Tibial nerve (tissue), 4 donors: ENCODE measurements at regions not wholly inside any gene's neighbourhood (a gene's known extent, or its start where the extent isn't known, plus 50 kb on each side); places are given as distances from the start of the nearest gene placed in this dataset.

Experiments
- DNase-seq, 2 donors: peaks; one replicate each; pipeline ENCODE4 v3.0.0-alpha.2; 2019; ENCODE audit warnings: low spot score in 2 of 2
- H3K27ac ChIP-seq, 4 donors: fragments of 200-600 bp; sonication (generic) in 3 of 4; one replicate each; pipeline ENCODE4 v1.5.1; 2017 to 2019; ENCODE audit warnings: mild to moderate bottlenecking in 1 of 4
- H3K27me3 ChIP-seq, 2 donors: fragments of 200-600 bp; sonication (generic) in 1 of 2; one replicate each; pipeline versions ENCODE4 v1.5.1 to v1.6.0; 2017 to 2019
- H3K36me3 ChIP-seq, 3 donors: fragments of 200-600 bp; sonication (generic); one replicate each; pipeline ENCODE4 v1.5.1; 2018 to 2019
- H3K4me1 ChIP-seq, 4 donors: fragments of 200-600 bp; sonication (generic) in 3 of 4; one replicate each; pipeline ENCODE4 v1.5.1; 2017 to 2019
- H3K4me3 ChIP-seq, 4 donors: fragments of 200-600 bp; sonication (generic) in 3 of 4; one replicate each; pipeline ENCODE4 v1.5.1; 2017 to 2019; ENCODE audit warnings: mild to moderate bottlenecking in 1 of 4, moderate library complexity in 1 of 4
- H3K9me3 ChIP-seq, 4 donors: fragments of 200-600 bp; sonication (generic) in 3 of 4; one replicate each; pipeline ENCODE4 v1.5.1; 2017 to 2019
- EP300 ChIP-seq, 2 donors: sonication (generic); formaldehyde crosslinking; IDR thresholded peaks; one replicate each; pipeline ENCODE4 v1.6.1; 2017; ENCODE audit warnings: antibody characterized with exemption in 2 of 2, mild to moderate bottlenecking in 1 of 2
- POLR2A ChIP-seq, 2 donors: fragments of 450-650 bp; IDR thresholded peaks; one replicate each; pipeline ENCODE4 v1.6.1; 2017; ENCODE audit warnings: antibody characterized with exemption in 2 of 2, mild to moderate bottlenecking in 2 of 2, moderate library complexity in 2 of 2
- WGBS, 2 donors: methylation state at CpG; one replicate each; pipeline ENCODE4 v1.1.5; 2018; 5-methylcytosine and 5-hydroxymethylcytosine counted together
- TF ChIP-seq, protein P1 (sequence below), 5 experiments: fragments of 200-600 bp in 3 of 5; fragments of 450-650 bp in 2 of 5; sonication (generic) in 3 of 5; IDR thresholded peaks; one replicate each; pipeline ENCODE4 v1.5.1; 2016 to 2019; ENCODE audit warnings: antibody characterized with exemption in 5 of 5, mild to moderate bottlenecking in 3 of 5, moderate library complexity in 2 of 5

DNA sequence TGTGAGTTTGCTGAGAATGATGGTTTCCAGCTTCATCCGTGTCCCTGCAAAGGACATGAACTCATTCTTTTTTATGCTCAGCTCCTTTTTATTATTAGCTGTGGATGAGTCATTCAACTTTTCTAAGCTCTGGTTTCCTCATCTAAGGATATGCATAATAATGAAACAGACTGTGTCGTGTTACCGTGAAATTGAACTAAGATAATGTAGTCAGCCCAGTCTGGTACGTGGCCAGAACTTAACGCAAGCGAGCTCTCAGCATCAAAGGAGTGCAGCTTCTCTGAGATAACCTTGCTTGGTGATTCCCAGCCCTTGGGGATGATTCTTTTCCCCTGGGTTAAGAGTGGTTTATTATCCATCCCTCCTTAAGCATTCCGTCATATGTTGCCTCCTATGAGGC, 454.3 kb upstream of the EEF2KMT start:
- WGBS, 2 donors, result 47 to 58% methylated on average over 7 of the region's 7 CpGs
- H3K4me3 ChIP-seq, result no peak overlapping the region

DNA sequence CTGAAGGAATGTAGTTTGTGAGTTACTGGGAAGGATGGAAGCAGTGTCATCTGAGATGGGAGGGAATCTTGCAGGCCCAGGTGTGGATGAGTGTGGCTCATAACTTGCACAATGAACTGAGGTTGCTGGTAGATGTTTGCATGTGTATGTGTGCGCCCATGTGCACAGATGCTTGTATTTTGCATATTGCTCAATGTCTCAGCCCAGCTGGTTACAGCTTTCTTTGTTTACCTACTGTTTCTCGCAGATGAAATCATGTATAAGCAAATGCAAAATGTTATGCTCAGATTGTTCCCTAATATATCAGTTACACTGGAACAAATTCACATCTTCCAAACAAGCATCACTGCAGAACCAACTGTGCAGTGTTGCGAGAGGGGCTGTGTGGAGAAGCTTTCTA, 452.2 kb upstream of the EEF2KMT start:
- DNase-seq, result no peak
- 91 to 96% methylated on average over 3 of the region's 3 CpGs for WGBS, 2 donors
- Histone ChIP-seq H3K36me3 (no peaks in the 10 kb centered on the region), H3K9me3 (peaks cover 0 to 11% (median 0%) of the 10 kb centered on the region in 4 donors), H3K4me1 (no peaks in the 10 kb centered on the region), H3K4me3 (no peak overlapping the region), H3K27me3 (no peaks in the 10 kb centered on the region), H3K27ac (no peak overlapping the region)
- no peak for TF ChIP-seq EP300 (IDR thresholded peaks at IDR 0.05)
- TF ChIP-seq, protein P1, sequence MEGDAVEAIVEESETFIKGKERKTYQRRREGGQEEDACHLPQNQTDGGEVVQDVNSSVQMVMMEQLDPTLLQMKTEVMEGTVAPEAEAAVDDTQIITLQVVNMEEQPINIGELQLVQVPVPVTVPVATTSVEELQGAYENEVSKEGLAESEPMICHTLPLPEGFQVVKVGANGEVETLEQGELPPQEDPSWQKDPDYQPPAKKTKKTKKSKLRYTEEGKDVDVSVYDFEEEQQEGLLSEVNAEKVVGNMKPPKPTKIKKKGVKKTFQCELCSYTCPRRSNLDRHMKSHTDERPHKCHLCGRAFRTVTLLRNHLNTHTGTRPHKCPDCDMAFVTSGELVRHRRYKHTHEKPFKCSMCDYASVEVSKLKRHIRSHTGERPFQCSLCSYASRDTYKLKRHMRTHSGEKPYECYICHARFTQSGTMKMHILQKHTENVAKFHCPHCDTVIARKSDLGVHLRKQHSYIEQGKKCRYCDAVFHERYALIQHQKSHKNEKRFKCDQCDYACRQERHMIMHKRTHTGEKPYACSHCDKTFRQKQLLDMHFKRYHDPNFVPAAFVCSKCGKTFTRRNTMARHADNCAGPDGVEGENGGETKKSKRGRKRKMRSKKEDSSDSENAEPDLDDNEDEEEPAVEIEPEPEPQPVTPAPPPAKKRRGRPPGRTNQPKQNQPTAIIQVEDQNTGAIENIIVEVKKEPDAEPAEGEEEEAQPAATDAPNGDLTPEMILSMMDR (IDR thresholded peaks at IDR 0.05), result no peak
- no peak for TF ChIP-seq POLR2A (IDR thresholded peaks at IDR 0.05)

More for the DNA sequence above, 454.3 kb upstream of the EEF2KMT start:
- no peaks in the 10 kb centered on the region for H3K4me1 ChIP-seq
- H3K27me3 ChIP-seq, result no peaks in the 10 kb centered on the region
- no peaks in the 10 kb centered on the region for H3K36me3 ChIP-seq
- DNase-seq, result no peak
- H3K27ac ChIP-seq, result no peak overlapping the region
- TF ChIP-seq POLR2A (IDR thresholded peaks at IDR 0.05) (no peak), EP300 (IDR thresholded peaks at IDR 0.05) (no peak)
- TF ChIP-seq, protein P1 (IDR thresholded peaks at IDR 0.05), result no peak
- peaks cover 0 to 10% (median 0%) of the 10 kb centered on the region in 4 donors for H3K9me3 ChIP-seq

DNA sequence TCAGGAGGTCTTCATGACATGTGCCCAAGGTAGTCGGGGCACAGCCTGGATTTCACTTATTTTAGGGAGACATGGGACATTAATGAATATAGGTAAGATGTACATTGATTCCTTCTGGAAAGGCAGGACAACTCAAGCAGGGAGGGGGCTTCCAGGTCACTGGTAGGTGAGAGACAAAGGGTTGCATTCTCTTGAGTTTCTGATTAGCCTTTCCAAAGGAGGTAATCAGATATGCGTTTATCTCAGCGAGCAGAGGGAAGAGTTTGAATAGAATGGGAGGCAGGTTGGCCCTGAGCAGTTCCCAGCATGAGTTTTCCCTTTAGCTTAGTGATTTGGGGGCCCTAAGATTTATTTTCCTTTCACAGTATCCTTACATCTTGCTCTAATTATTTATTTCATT, 443.8 kb upstream of the EEF2KMT start:
- TF ChIP-seq POLR2A (IDR thresholded peaks at IDR 0.05), result no peak
- TF ChIP-seq EP300 (IDR thresholded peaks at IDR 0.05), result no peak
- TF ChIP-seq, protein P1 (IDR thresholded peaks at IDR 0.05), result no peak
- H3K4me1 ChIP-seq, result no peaks in the 10 kb centered on the region

DNA sequence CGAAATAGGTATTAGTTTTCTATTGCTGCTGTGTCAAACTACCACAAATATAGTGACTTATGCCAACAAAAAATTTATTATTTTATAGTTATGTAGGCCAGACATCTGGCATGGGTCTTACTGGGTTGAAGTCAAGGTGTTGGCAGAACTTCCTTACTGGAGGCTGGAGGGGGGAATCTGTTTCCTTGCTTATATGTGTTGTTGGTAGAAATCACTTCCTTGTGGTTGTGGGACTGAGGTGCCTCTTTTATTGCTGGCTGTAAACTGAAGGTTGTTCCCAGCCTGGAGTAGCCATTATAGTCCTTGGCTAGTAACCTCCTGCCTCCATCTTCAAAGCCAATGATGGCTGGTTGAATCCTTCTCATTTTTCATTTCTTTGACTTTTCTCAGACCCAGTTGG, 439.8 kb upstream of the EEF2KMT start:
- 56 to 88% methylated on average over 1 of the region's 1 CpG for WGBS, 2 donors
- Histone ChIP-seq H3K4me3 (no peak overlapping the region), H3K4me1 (no peaks in the 10 kb centered on the region), H3K9me3 (peaks cover 0 to 44% (median 1%) of the 10 kb centered on the region in 4 donors), H3K27ac (no peak overlapping the region), H3K36me3 (no peaks in the 10 kb centered on the region), H3K27me3 (no peaks in the 10 kb centered on the region)
- TF ChIP-seq POLR2A (IDR thresholded peaks at IDR 0.05) (no peak), EP300 (IDR thresholded peaks at IDR 0.05) (no peak)
- TF ChIP-seq, protein P1 (IDR thresholded peaks at IDR 0.05), result no peak
- DNase-seq, result no peak

More for the DNA sequence above, 443.8 kb upstream of the EEF2KMT start:
- Histone ChIP-seq H3K9me3 (peaks cover 0 to 17% (median 0%) of the 10 kb centered on the region in 4 donors), H3K27me3 (no peaks in the 10 kb centered on the region), H3K36me3 (no peaks in the 10 kb centered on the region), H3K27ac (no peak overlapping the region), H3K4me3 (no peak overlapping the region)
- 42 to 49% methylated on average over 3 of the region's 3 CpGs for WGBS, 2 donors
- DNase-seq, result no peak

DNA sequence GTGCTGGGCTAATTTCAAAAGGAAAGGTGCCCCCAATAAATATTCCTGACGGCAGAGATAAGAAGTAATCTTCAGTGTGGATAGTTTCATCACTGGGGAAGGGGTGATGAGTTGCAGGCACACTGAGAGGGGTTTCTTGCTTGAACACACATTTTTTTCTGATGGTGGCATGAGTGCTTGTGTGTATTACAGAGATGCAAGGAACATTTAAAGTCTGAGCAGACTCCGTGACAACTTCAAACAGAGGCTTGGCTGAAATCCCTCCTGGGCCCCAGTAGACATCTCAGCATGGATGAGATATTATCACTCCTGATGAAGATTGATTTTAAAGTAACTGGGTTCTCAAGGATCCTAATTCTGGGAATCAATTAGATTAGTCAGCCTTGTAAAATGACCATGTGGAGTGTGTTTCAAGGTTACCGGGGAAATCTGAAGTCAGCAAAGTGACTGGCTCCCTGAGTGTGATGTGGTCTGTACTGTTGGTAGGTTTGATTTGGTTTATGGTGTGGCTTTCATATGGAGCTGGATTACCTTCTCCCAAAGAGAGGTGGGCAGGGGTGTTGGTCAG, 435.8 kb upstream of the EEF2KMT start:
- H3K4me3 ChIP-seq, result no peak overlapping the region
- TF ChIP-seq EP300 (IDR thresholded peaks at IDR 0.05) (no peak), POLR2A (IDR thresholded peaks at IDR 0.05) (no peak)
- TF ChIP-seq, protein P1 (IDR thresholded peaks at IDR 0.05), result no peak
- no peaks in the 10 kb centered on the region for H3K36me3 ChIP-seq
- H3K9me3 ChIP-seq, result peaks cover 0 to 58% (median 1%) of the 10 kb centered on the region in 4 donors
- 48 to 55% methylated on average over 3 of the region's 3 CpGs for WGBS, 2 donors
- no peaks in the 10 kb centered on the region for H3K4me1 ChIP-seq
- no peaks in the 10 kb centered on the region for H3K27me3 ChIP-seq
- no peak for DNase-seq
- H3K27ac ChIP-seq, result no peak overlapping the region
